ENCODE measurements at regions not wholly inside any gene's neighbourhood (a gene's known extent, or its start where the extent isn't known, plus 50 kb on each side); places are given as distances from the start of the nearest gene placed in this dataset.

DNA sequence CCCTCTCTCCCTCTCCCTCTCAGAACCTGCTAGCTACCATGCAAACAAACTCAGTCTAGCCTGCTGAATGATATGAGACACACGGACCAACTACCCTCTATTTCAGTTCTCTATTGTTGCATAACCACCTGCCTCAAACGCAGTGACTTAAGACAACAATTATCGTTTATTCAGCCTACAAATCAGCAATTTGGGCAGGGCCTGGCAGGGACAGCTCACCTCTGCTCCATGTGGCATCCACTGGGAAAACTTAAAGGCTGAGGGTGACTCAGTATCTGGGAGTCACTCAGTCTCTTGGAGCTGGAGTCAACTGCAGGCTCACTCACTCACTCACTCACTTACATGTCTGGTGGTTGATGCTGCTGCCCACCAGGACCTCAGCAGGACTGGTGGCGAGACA, 121.3 kb downstream of the SEC16B start:
- no peak overlapping the region for H3K27ac Mint-ChIP-seq (ENCODE audit: unreplicated experiment)
- peaks cover 5% of the 10 kb centered on the region for H3K9me3 Mint-ChIP-seq
- H3K36me3 Mint-ChIP-seq (ENCODE audit: low read depth): no peaks in the 10 kb centered on the region
- H3K27me3 Mint-ChIP-seq (ENCODE audit: low read depth): no peaks in the 10 kb centered on the region
- TF ChIP-seq, protein P1, sequence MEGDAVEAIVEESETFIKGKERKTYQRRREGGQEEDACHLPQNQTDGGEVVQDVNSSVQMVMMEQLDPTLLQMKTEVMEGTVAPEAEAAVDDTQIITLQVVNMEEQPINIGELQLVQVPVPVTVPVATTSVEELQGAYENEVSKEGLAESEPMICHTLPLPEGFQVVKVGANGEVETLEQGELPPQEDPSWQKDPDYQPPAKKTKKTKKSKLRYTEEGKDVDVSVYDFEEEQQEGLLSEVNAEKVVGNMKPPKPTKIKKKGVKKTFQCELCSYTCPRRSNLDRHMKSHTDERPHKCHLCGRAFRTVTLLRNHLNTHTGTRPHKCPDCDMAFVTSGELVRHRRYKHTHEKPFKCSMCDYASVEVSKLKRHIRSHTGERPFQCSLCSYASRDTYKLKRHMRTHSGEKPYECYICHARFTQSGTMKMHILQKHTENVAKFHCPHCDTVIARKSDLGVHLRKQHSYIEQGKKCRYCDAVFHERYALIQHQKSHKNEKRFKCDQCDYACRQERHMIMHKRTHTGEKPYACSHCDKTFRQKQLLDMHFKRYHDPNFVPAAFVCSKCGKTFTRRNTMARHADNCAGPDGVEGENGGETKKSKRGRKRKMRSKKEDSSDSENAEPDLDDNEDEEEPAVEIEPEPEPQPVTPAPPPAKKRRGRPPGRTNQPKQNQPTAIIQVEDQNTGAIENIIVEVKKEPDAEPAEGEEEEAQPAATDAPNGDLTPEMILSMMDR (conservative IDR thresholded peaks at IDR 0.05): no peak
- no peak overlapping the region for H3K4me3 Mint-ChIP-seq
- H3K4me1 Mint-ChIP-seq: no peaks in the 10 kb centered on the region
- no peak for DNase-seq (ENCODE audit: low read depth, low spot score)

DNA sequence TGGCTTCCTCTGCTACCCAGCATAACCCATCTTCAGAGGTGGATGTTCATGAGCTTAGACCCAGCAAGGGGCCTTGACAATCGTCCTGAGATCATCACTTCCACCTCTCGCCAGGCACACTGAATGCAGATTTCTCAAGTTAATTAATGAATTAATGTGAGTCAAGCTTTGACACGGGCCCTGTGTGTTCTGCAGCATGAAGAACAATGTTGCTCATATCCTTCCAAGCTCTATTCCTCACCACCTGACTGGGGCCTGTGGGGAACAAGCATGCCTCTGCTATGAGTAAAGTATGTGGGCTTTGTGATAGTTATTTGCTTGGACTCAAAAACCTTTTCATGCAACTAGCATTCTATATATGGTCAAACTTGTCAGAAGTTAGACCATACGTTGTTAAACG, 122.0 kb downstream of the SEC16B start:
- TF ChIP-seq, protein P1 (conservative IDR thresholded peaks at IDR 0.05): no peak
- Mint-ChIP-seq H3K36me3 (ENCODE audit: low read depth) (no peaks in the 10 kb centered on the region), H3K9me3 (peaks cover 7% of the 10 kb centered on the region), H3K27ac (ENCODE audit: unreplicated experiment) (no peak overlapping the region), H3K27me3 (ENCODE audit: low read depth) (no peaks in the 10 kb centered on the region), H3K4me3 (no peak overlapping the region), H3K4me1 (no peaks in the 10 kb centered on the region)
- DNase-seq (ENCODE audit: low read depth, low spot score): no peak

DNA sequence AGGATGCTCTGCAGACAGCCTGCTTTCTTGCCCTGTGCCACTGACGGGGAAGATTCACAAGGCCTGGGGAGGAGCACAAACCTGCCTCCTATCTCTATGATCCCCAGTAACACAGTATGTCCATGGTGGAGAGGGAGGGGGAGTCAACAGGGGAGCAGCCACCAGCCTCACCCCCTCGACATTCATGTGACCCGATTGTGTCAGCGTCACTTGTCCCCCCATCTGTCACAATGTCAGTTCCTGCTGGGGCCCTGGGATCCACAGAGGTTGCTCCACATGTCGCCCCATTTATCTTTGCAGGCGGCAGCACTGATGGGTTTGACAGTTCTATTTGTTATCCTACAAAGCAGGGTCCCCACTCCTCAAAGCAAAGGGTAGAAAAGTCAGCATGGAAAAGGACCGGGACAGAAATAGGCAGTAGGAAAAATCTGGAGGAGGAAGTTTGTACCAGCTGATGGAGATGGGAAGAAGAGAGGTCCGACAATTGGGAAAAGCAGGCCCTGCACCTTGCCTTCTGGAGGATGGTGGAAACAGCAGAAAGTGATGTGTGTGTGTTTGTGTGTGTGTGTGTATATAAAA, 130.9 kb downstream of the SEC16B start:
- Mint-ChIP-seq H3K27me3 (ENCODE audit: low read depth) (no peaks in the 10 kb centered on the region), H3K36me3 (ENCODE audit: low read depth) (no peaks in the 10 kb centered on the region), H3K4me1 (peaks cover 21% of the 10 kb centered on the region), H3K9me3 (peaks cover 11% of the 10 kb centered on the region), H3K27ac (ENCODE audit: unreplicated experiment) (no peak overlapping the region), H3K4me3 (no peak overlapping the region)
- DNase-seq (ENCODE audit: low read depth, low spot score): no peak
- TF ChIP-seq, protein P1 (conservative IDR thresholded peaks at IDR 0.05): no peak

DNA sequence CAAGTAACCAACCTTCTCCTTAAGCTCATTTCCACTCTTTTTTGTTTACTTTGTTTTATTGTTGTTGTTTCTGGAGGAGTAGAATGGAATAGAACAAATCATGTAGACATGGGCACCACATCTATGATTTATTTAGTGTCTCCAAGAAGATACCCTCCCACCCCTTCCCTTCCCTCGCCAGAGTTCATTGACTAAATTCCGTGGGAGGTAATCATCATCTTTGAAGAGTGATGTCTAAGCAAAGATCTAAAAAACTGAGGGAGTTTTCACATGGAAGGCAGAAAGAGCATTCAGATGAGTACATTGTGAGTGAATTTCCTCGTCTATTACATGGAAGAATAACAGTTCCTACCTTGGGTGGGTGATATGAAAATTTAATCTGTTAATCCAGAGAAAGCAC, 136.2 kb downstream of the SEC16B start:
- no peaks in the 10 kb centered on the region for H3K27me3 Mint-ChIP-seq (ENCODE audit: low read depth)
- no peak for DNase-seq (ENCODE audit: low read depth, low spot score)
- TF ChIP-seq, protein P1 (conservative IDR thresholded peaks at IDR 0.05): no peak
- peaks cover 10% of the 10 kb centered on the region for H3K4me1 Mint-ChIP-seq
- H3K9me3 Mint-ChIP-seq: peaks cover 19% of the 10 kb centered on the region
- H3K36me3 Mint-ChIP-seq (ENCODE audit: low read depth): peaks cover 3% of the 10 kb centered on the region
- H3K27ac Mint-ChIP-seq (ENCODE audit: unreplicated experiment): no peak overlapping the region
- no peak overlapping the region for H3K4me3 Mint-ChIP-seq

DNA sequence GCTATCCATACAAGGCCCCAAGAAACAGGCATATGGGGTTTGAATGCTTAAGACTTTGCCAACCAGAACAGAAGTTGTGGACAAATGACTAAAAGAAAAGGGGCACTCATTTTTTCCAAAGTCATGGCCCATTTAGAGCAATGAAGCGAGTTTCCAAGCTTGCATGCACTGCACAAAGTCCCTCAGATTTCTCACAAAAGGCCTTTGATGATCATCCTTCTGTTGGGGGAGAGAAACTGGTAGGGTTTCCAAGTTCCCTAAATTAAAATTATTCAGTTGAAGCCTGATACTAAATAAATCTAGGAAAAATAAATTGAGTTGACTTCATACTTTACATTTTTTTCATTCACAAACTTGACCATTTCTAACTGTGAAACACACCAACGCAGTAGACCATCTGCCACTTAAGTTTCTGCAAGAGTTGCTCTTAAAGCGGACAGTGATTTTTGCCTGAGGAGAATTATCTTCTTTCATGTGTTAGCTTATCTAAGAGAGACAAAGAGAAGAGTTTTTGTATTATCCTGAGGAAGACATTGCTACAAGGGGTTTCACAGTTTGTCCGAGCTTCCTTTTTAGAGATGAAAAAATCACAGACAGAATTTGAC, 139.2 kb downstream of the SEC16B start:
- H3K27me3 Mint-ChIP-seq (ENCODE audit: low read depth): no peaks in the 10 kb centered on the region
- H3K36me3 Mint-ChIP-seq (ENCODE audit: low read depth): peaks cover 3% of the 10 kb centered on the region
- no peak for DNase-seq (ENCODE audit: low read depth, low spot score)
- no peak overlapping the region for H3K4me3 Mint-ChIP-seq
- TF ChIP-seq, protein P1 (conservative IDR thresholded peaks at IDR 0.05): no peak
- H3K4me1 Mint-ChIP-seq: no peaks in the 10 kb centered on the region
- H3K9me3 Mint-ChIP-seq: peaks cover 21% of the 10 kb centered on the region
- H3K27ac Mint-ChIP-seq (ENCODE audit: unreplicated experiment): no peak overlapping the region
